HUES6 (cell line): ENCODE measurements at regions not wholly inside any gene's neighbourhood (a gene's known extent, or its start where the extent isn't known, plus 50 kb on each side); places are given as distances from the start of the nearest gene placed in this dataset.

ENCODE experiments used
- H3K27ac ChIP-seq: 2 replicates; pipeline ENCODE4 v1.7.0; 2013; ENCODE audit warnings: low read depth, mild to moderate bottlenecking, low read length, inconsistent platforms
- H3K27me3 ChIP-seq: 2 replicates; pipeline ENCODE4 v1.6.1; 2013; ENCODE audit warnings: low read length; ENCODE audit not compliant: control insufficient read depth, insufficient read depth
- H3K36me3 ChIP-seq: 2 replicates; pipeline ENCODE4 v1.6.1; 2013; ENCODE audit warnings: low read length; ENCODE audit not compliant: control insufficient read depth, insufficient read depth
- H3K4me1 ChIP-seq: 2 replicates; pipeline ENCODE4 v1.6.1; 2013; ENCODE audit warnings: low read length; ENCODE audit not compliant: control insufficient read depth, insufficient read depth
- H3K4me3 ChIP-seq: 2 replicates; pipeline ENCODE4 v1.5.1; 2013; ENCODE audit warnings: low read depth, low read length
- H3K9ac ChIP-seq: one replicate; pipeline ENCODE4 v1.6.1; 2013; ENCODE audit warnings: mild to moderate bottlenecking, low read length
- H3K9me3 ChIP-seq: 2 replicates; pipeline ENCODE4 v1.6.1; 2013; ENCODE audit warnings: low read depth, low read length; ENCODE audit not compliant: control insufficient read depth, insufficient read depth

- H3K4me1 ChIP-seq: peaks cover 36% of the 10 kb centered on the region
Observed at GRCh38 chr6:22029171-22029570, 267.7 kb downstream of the PRL start.

GRCh38 chr6:22030730-22031619, 265.9 kb downstream of the PRL start:
- Histone ChIP-seq H3K27ac (no peak overlapping the region), H3K4me3 (no peak overlapping the region), H3K4me1 (peaks cover 36% of the 10 kb centered on the region), H3K27me3 (no peaks in the 10 kb centered on the region), H3K9me3 (no peaks in the 10 kb centered on the region), H3K36me3 (peaks cover 12% of the 10 kb centered on the region), H3K9ac (no peak overlapping the region)

More at GRCh38 chr6:22029171-22029570, 267.7 kb downstream of the PRL start:
- Histone ChIP-seq H3K36me3 (peaks cover 12% of the 10 kb centered on the region), H3K4me3 (no peak overlapping the region), H3K9ac (no peak overlapping the region), H3K9me3 (no peaks in the 10 kb centered on the region), H3K27me3 (no peaks in the 10 kb centered on the region), H3K27ac (no peak overlapping the region)

- peaks cover 19% of the 10 kb centered on the region for H3K4me1 ChIP-seq
- H3K9me3 ChIP-seq: peaks cover 6% of the 10 kb centered on the region; the same call in 1 of the 2 replicates
- H3K4me3 ChIP-seq: no peak overlapping the region
- H3K27ac ChIP-seq: no peak overlapping the region
- H3K36me3 ChIP-seq: peaks cover 12% of the 10 kb centered on the region
- no peak overlapping the region for H3K9ac ChIP-seq
- H3K27me3 ChIP-seq: no peaks in the 10 kb centered on the region
Observed at GRCh38 chr6:22035690-22036089, 261.1 kb downstream of the PRL start.

GRCh38 chr6:22036275-22036674, 260.6 kb downstream of the PRL start:
- Histone ChIP-seq H3K36me3 (peaks cover 11% of the 10 kb centered on the region), H3K4me1 (peaks cover 19% of the 10 kb centered on the region), H3K4me3 (no peak overlapping the region), H3K9ac (no peak overlapping the region), H3K9me3 (peaks cover 6% of the 10 kb centered on the region; the same call in 1 of the 2 replicates), H3K27ac (no peak overlapping the region), H3K27me3 (no peaks in the 10 kb centered on the region)

- H3K36me3 ChIP-seq: peaks cover 7% of the 10 kb centered on the region
- no peaks in the 10 kb centered on the region for H3K27me3 ChIP-seq
- H3K9ac ChIP-seq: no peak overlapping the region
- H3K9me3 ChIP-seq: peaks cover 6% of the 10 kb centered on the region; the same call in 1 of the 2 replicates
- H3K4me1 ChIP-seq: peaks cover 19% of the 10 kb centered on the region
- no peak overlapping the region for H3K27ac ChIP-seq
- H3K4me3 ChIP-seq: no peak overlapping the region
Observed at GRCh38 chr6:22036699-22037098, 260.1 kb downstream of the PRL start.

GRCh38 chr6:22041797-22042480, 254.9 kb downstream of the PRL start:
- no peaks in the 10 kb centered on the region for H3K27me3 ChIP-seq
- no peak overlapping the region for H3K9ac ChIP-seq
- no peak overlapping the region for H3K27ac ChIP-seq
- peaks cover 6% of the 10 kb centered on the region; the same call in 1 of the 2 replicates for H3K9me3 ChIP-seq
- no peak overlapping the region for H3K4me3 ChIP-seq
- H3K4me1 ChIP-seq: peaks cover 13% of the 10 kb centered on the region; the same call in 1 of the 2 replicates
- H3K36me3 ChIP-seq: 0 out of 2 replicates have a peak, but pooled peaks cover 3% of the 10 kb centered on the region

- Histone ChIP-seq H3K4me1 (peaks cover 13% of the 10 kb centered on the region; the same call in 1 of the 2 replicates), H3K9ac (no peak overlapping the region), H3K27ac (no peak overlapping the region), H3K27me3 (no peaks in the 10 kb centered on the region), H3K9me3 (peaks cover 6% of the 10 kb centered on the region; the same call in 1 of the 2 replicates), H3K4me3 (no peak overlapping the region), H3K36me3 (0 out of 2 replicates have a peak, but pooled peaks cover 3% of the 10 kb centered on the region)
Observed at GRCh38 chr6:22042706-22043105, 254.1 kb downstream of the PRL start.

- Histone ChIP-seq H3K27ac (no peak overlapping the region), H3K27me3 (no peaks in the 10 kb centered on the region), H3K36me3 (0 out of 2 replicates have a peak, but pooled peaks cover 3% of the 10 kb centered on the region), H3K4me3 (no peak overlapping the region), H3K9me3 (peaks cover 6% of the 10 kb centered on the region; the same call in 1 of the 2 replicates), H3K9ac (no peak overlapping the region), H3K4me1 (peaks cover 13% of the 10 kb centered on the region; the same call in 1 of the 2 replicates)
Observed at GRCh38 chr6:22043284-22043962, 253.4 kb downstream of the PRL start.

GRCh38 chr6:22045261-22045912, 251.4 kb downstream of the PRL start:
- H3K9ac ChIP-seq: no peak overlapping the region
- H3K4me3 ChIP-seq: no peak overlapping the region
- peaks cover 2% of the 10 kb centered on the region; the same call in 1 of the 2 replicates for H3K9me3 ChIP-seq
- H3K36me3 ChIP-seq: 0 out of 2 replicates have a peak, but pooled peaks cover 3% of the 10 kb centered on the region
- H3K27ac ChIP-seq: no peak overlapping the region
- no peaks in the 10 kb centered on the region for H3K27me3 ChIP-seq
- peaks cover 13% of the 10 kb centered on the region; the same call in 1 of the 2 replicates for H3K4me1 ChIP-seq

GRCh38 chr6:22049002-22049401, 247.8 kb downstream of the PRL start:
- no peak overlapping the region for H3K4me3 ChIP-seq
- no peak overlapping the region for H3K27ac ChIP-seq
- no peaks in the 10 kb centered on the region for H3K9me3 ChIP-seq
- no peaks in the 10 kb centered on the region for H3K27me3 ChIP-seq
- H3K9ac ChIP-seq: no peak overlapping the region
- no peaks in the 10 kb centered on the region for H3K4me1 ChIP-seq
- H3K36me3 ChIP-seq: 0 out of 2 replicates have a peak, but pooled peaks cover 2% of the 10 kb centered on the region
